H9 (cell line): ENCODE measurements at regions not wholly inside any gene's neighbourhood (a gene's known extent, or its start where the extent isn't known, plus 50 kb on each side); places are given as distances from the start of the nearest gene placed in this dataset.

Source experiments
- DNase-seq: peaks from one replicate; pipeline ENCODE4 v3.0.0-alpha.2; 2017
- H2AFZ ChIP-seq: one replicate; pipeline ENCODE4 v1.6.1; 2013; ENCODE audit warnings: mild to moderate bottlenecking, low read length, control low read depth, moderate library complexity
- H2AK5ac ChIP-seq: 2 replicates; pipeline ENCODE4 v1.6.1; 2013; ENCODE audit warnings: low read length, control low read depth, mixed read lengths; ENCODE audit not compliant: insufficient read length
- H2BK120ac ChIP-seq: one replicate; pipeline ENCODE4 v1.6.1; 2013; ENCODE audit warnings: low read depth, mild to moderate bottlenecking, low read length, control low read depth, inconsistent platforms; ENCODE audit not compliant: poor library complexity, severe bottlenecking
- H2BK12ac ChIP-seq: 2 replicates; pipeline ENCODE4 v1.6.1; 2013; ENCODE audit warnings: low read length, control low read depth, mixed read lengths, low read depth; ENCODE audit not compliant: insufficient read length
- H2BK15ac ChIP-seq: 2 replicates; pipeline ENCODE4 v1.6.1; 2013; ENCODE audit warnings: low read depth, low read length, control low read depth
- H2BK20ac ChIP-seq: one replicate; pipeline ENCODE4 v1.6.1; 2013; ENCODE audit warnings: low read depth, mild to moderate bottlenecking, low read length, control low read depth, inconsistent platforms; ENCODE audit not compliant: poor library complexity, severe bottlenecking
- H2BK5ac ChIP-seq: 2 replicates; pipeline ENCODE4 v1.6.1; 2013; ENCODE audit warnings: low read length, control low read depth, mixed read lengths; ENCODE audit not compliant: insufficient read length
- H3K14ac ChIP-seq: 2 replicates; pipeline ENCODE4 v1.6.1; 2013; ENCODE audit warnings: low read length, control low read depth; ENCODE audit not compliant: insufficient read depth
- H3K18ac ChIP-seq: 2 replicates; pipeline ENCODE4 v1.6.1; 2013; ENCODE audit warnings: low read depth, mild to moderate bottlenecking, mixed read lengths, low read length, control low read depth; ENCODE audit not compliant: insufficient read length
- H3K23ac ChIP-seq: 2 replicates; pipeline ENCODE4 v1.6.1; 2013; ENCODE audit warnings: low read length, control low read depth, mixed read lengths, low read depth; ENCODE audit not compliant: insufficient read length
- H3K23me2 ChIP-seq: 2 replicates; pipeline ENCODE4 v1.6.1; 2013; ENCODE audit warnings: low read depth, mild to moderate bottlenecking, mixed read lengths, low read length, control low read depth; ENCODE audit not compliant: insufficient read length, poor library complexity, severe bottlenecking
- H3K27ac ChIP-seq: 2 replicates; pipeline ENCODE4 v1.5.1; 2013; ENCODE audit warnings: low read length, control low read depth, mixed read lengths, low read depth; ENCODE audit not compliant: insufficient read length
- H3K27me3 ChIP-seq: 2 replicates; pipeline ENCODE4 v1.6.1; 2013; ENCODE audit warnings: low read length, control low read depth, inconsistent platforms; ENCODE audit not compliant: insufficient read depth
- H3K4ac ChIP-seq: 2 replicates; pipeline ENCODE4 v1.6.1; 2013; ENCODE audit warnings: low read depth, mild to moderate bottlenecking, control low read depth, inconsistent platforms, low read length, moderate library complexity
- H3K4me1 ChIP-seq: 2 replicates; pipeline ENCODE4 v1.6.1; 2013; ENCODE audit warnings: low read length, control low read depth, inconsistent platforms; ENCODE audit not compliant: insufficient read depth
- H3K4me2 ChIP-seq: 2 replicates; pipeline ENCODE4 v1.6.1; 2013; ENCODE audit warnings: low read length, control low read depth, mixed read lengths; ENCODE audit not compliant: insufficient read length, insufficient read depth
- H3K56ac ChIP-seq: 2 replicates; pipeline ENCODE4 v1.6.1; 2013; ENCODE audit warnings: low read depth, mild to moderate bottlenecking, mixed read lengths, low read length, control low read depth; ENCODE audit not compliant: insufficient read length
- H3K79me1 ChIP-seq: 2 replicates; pipeline ENCODE4 v1.6.1; 2013; ENCODE audit warnings: low read depth, mild to moderate bottlenecking, moderate library complexity, low read length, control low read depth, inconsistent platforms; ENCODE audit not compliant: insufficient read depth, poor library complexity, severe bottlenecking
- H3K79me2 ChIP-seq: 2 replicates; pipeline ENCODE4 v1.6.1; 2013; ENCODE audit warnings: low read length, control low read depth, inconsistent platforms; ENCODE audit not compliant: insufficient read depth
- H3K9ac ChIP-seq: 2 replicates; pipeline ENCODE4 v1.6.1; 2013; ENCODE audit warnings: low read length, control low read depth, mixed read lengths; ENCODE audit not compliant: insufficient read length; ENCODE audit errors: extremely low read depth
- H3K9me3 ChIP-seq: one replicate; pipeline ENCODE4 v1.6.1; 2013; ENCODE audit warnings: low read depth, low read length, inconsistent platforms; ENCODE audit not compliant: control insufficient read depth
- H3T11ph ChIP-seq: one replicate; pipeline ENCODE4 v1.6.1; 2013; ENCODE audit warnings: mild to moderate bottlenecking, low read length, control low read depth, inconsistent platforms
- H4K20me1 ChIP-seq: one replicate; pipeline ENCODE4 v1.6.1; 2013; ENCODE audit not compliant: control insufficient read depth, insufficient read length, insufficient read depth
- H4K5ac ChIP-seq: 2 replicates; pipeline ENCODE4 v1.6.1; 2013; ENCODE audit warnings: low read depth, mild to moderate bottlenecking, mixed read lengths, low read length, control low read depth; ENCODE audit not compliant: insufficient read length
- H4K8ac ChIP-seq: replicated peaks from 2 replicates; pipeline ENCODE4 v1.6.1; 2013; ENCODE audit warnings: low read length, control low read depth, mixed read lengths, low read depth; ENCODE audit not compliant: insufficient read length
- H4K91ac ChIP-seq: 2 replicates; pipeline ENCODE4 v1.6.1; 2013; ENCODE audit warnings: low read depth, mild to moderate bottlenecking, moderate library complexity, mixed read lengths, low read length, control low read depth; ENCODE audit not compliant: insufficient read length
- H3K27ac Mint-ChIP-seq, 3 experiments: 2 replicates in 2 of 3; 3 replicates in 1 of 3; pipeline ENCODE4 v1.8.0; 2020 to 2021; ENCODE audit warnings: mixed read lengths in 3 of 3, mild to moderate bottlenecking in 1 of 3, moderate library complexity in 1 of 3
- H3K27me3 Mint-ChIP-seq: 2 replicates; pipeline ENCODE4 v1.8.0; 2021; ENCODE audit warnings: low read depth, mild to moderate bottlenecking, moderate library complexity, mixed read lengths
- H3K36me3 Mint-ChIP-seq, 3 experiments: 2 replicates in 2 of 3; 3 replicates in 1 of 3; pipeline ENCODE4 v1.8.0; 2020 to 2021; ENCODE audit warnings: low read depth in 3 of 3, mixed read lengths in 3 of 3; ENCODE audit not compliant: insufficient read depth in 1 of 3
- H3K4me1 Mint-ChIP-seq, 2 experiments: 2 replicates each; pipeline ENCODE4 v1.8.0; 2020; ENCODE audit warnings: mixed read lengths in 2 of 2
- H3K4me3 Mint-ChIP-seq, 2 experiments: 2 replicates in 1 of 2; 3 replicates in 1 of 2; pipeline ENCODE4 v1.8.0; 2020 to 2021; ENCODE audit warnings: mild to moderate bottlenecking in 2 of 2, mixed read lengths in 2 of 2, moderate library complexity in 1 of 2
- H3K9me3 Mint-ChIP-seq, 2 experiments: 2 replicates in 1 of 2; 3 replicates in 1 of 2; pipeline ENCODE4 v1.8.0; 2020; ENCODE audit warnings: mild to moderate bottlenecking in 2 of 2, mixed read lengths in 2 of 2, moderate library complexity in 1 of 2
- WGBS: extraction: QIAGEN DNeasy Blood & Tissue Kit; methylation state at CpG from one replicate; pipeline ENCODE4 v1.1.7; 2013; ENCODE audit warnings: missing lambda C conversion rate, low lambda C conversion rate, mixed read lengths; ENCODE audit not compliant: insufficient read length; ENCODE audit errors: extremely low coverage; 5-methylcytosine and 5-hydroxymethylcytosine counted together
- TF ChIP-seq, protein P1 (sequence below): fragments of 200-600 bp; sonication (generic); conservative IDR thresholded peaks from 3 replicates; pipeline ENCODE4 v1.8.0; 2021; ENCODE audit warnings: antibody characterized with exemption, mild to moderate bottlenecking

DNA sequence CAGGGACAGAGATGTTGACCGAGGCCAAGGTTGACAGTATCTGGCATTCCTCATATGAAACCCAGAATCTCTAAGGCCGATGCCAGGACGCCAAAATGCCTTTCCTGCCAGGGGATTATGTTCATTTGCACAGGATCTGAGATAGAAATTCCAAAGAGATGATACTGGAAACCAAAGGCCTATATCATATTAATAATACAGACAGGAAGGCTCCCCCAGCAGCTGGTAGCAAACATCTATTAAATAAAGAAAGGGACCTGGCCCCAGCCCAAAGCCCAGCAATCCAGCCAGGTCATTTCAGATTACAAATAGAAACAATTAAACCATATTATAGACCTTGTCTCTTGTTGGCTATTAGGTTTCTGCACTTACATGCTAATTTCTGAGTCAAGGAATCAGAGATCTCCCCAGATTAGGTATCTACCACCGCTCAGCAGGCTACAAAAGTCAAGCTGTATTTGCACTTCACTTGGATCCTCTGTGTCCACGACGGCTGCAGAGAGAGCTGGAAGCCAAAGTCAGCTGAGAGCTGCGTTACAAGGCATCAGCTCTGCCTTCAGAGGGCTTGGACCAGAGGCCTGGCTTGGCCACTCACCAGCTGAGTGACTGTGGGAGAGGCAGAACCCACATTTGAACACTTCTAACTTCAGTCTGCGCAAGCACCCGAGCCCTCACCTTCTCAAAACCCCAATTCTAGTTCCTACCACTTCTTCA is 269.3 kb upstream of the SIX2 start:
- H3K9ac ChIP-seq = no peak overlapping the region
- H3K4me1 ChIP-seq = peaks cover 2% of the 10 kb centered on the region; the same call in 1 of the 2 replicates
- WGBS = no CpG with 5 or more reads among the region's 9 CpGs
- no peak overlapping the region for H3K27ac ChIP-seq
- H3K79me1 ChIP-seq = no peaks in the 10 kb centered on the region
- no peak overlapping the region for H2BK15ac ChIP-seq
- Mint-ChIP-seq H3K4me1 (peaks cover 23 to 26% of the 10 kb centered on the region in 2 experiments), H3K27ac (no peak overlapping the region), H3K36me3 (no peaks in the 10 kb centered on the region), H3K4me3 (no peak overlapping the region), H3K9me3 (no peaks in the 10 kb centered on the region), H3K27me3 (peaks cover 10% of the 10 kb centered on the region; the same call in 1 of the 2 replicates)
- H4K5ac ChIP-seq = no peak overlapping the region
- H2AK5ac ChIP-seq = no peak overlapping the region
- no peak overlapping the region for H2BK120ac ChIP-seq
- no peak overlapping the region for H3K56ac ChIP-seq
- H2AFZ ChIP-seq = no peak overlapping the region
- H2BK12ac ChIP-seq = no peak overlapping the region
- no peak overlapping the region for H3K4ac ChIP-seq
- TF ChIP-seq, protein P1, sequence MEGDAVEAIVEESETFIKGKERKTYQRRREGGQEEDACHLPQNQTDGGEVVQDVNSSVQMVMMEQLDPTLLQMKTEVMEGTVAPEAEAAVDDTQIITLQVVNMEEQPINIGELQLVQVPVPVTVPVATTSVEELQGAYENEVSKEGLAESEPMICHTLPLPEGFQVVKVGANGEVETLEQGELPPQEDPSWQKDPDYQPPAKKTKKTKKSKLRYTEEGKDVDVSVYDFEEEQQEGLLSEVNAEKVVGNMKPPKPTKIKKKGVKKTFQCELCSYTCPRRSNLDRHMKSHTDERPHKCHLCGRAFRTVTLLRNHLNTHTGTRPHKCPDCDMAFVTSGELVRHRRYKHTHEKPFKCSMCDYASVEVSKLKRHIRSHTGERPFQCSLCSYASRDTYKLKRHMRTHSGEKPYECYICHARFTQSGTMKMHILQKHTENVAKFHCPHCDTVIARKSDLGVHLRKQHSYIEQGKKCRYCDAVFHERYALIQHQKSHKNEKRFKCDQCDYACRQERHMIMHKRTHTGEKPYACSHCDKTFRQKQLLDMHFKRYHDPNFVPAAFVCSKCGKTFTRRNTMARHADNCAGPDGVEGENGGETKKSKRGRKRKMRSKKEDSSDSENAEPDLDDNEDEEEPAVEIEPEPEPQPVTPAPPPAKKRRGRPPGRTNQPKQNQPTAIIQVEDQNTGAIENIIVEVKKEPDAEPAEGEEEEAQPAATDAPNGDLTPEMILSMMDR = no peak
- H4K20me1 ChIP-seq = no peaks in the 10 kb centered on the region
- no peaks in the 10 kb centered on the region for H3K23me2 ChIP-seq
- H3K18ac ChIP-seq = no peak overlapping the region
- H3K4me2 ChIP-seq = no peak overlapping the region
- H2BK5ac ChIP-seq = no peak overlapping the region
- H3K79me2 ChIP-seq = no peaks in the 10 kb centered on the region
- no peak overlapping the region for H3T11ph ChIP-seq
- no peaks in the 10 kb centered on the region for H3K27me3 ChIP-seq
- DNase-seq = no peak
- no peak overlapping the region for H3K14ac ChIP-seq
- H3K23ac ChIP-seq = no peak overlapping the region
- H3K9me3 ChIP-seq = no peaks in the 10 kb centered on the region
- no peak overlapping the region for H2BK20ac ChIP-seq
- H4K91ac ChIP-seq = no peak overlapping the region
- H4K8ac ChIP-seq = no peak overlapping the region
